ENCODE measurements at regions not wholly inside any gene's neighbourhood (a gene's known extent, or its start where the extent isn't known, plus 50 kb on each side); places are given as distances from the start of the nearest gene placed in this dataset.

GRCh38 chr17:79218825-79219200 lies 144.2 kb downstream of the ENGASE start:
- TF ChIP-seq CTCF (IDR thresholded peaks at IDR 0.05 in 8 of 11, conservative IDR thresholded peaks at IDR 0.05 in 3 of 11) (no peak), POLR2A (IDR thresholded peaks at IDR 0.05) (no peak)
